NAMALWA (cell line): ENCODE measurements at regions not wholly inside any gene's neighbourhood (a gene's known extent, or its start where the extent isn't known, plus 50 kb on each side); places are given as distances from the start of the nearest gene placed in this dataset.
"Not testable (repeated sequence)": the region's sequence is repeated elsewhere in the genome, so short reads cannot be mapped to it uniquely, and the experiment has no call there.

Source experiments
- DNase-seq: peaks from one replicate; pipeline ENCODE4 v3.0.0-alpha.2; 2015; ENCODE audit warnings: low spot score

DNA sequence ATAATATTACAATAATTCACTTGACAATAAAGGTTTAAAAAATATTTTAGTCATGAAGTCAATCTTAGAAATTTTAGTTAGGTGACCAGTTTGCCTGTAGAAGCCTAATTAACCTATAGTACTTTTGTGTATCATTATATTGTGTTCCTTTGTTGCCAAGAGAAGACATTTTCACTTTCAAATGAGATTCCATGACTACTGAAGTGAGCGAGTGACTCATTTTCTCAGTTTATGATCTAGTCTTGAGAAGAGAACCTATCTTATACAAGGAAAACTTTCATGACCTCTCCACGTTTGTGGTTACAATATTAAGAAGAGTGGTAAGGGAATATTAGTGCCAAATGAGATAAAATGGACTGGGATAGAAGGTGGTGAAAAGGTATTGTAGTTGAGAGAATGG lies 423.9 kb upstream of the CHORDC1 start:
- no peak for DNase-seq

DNA sequence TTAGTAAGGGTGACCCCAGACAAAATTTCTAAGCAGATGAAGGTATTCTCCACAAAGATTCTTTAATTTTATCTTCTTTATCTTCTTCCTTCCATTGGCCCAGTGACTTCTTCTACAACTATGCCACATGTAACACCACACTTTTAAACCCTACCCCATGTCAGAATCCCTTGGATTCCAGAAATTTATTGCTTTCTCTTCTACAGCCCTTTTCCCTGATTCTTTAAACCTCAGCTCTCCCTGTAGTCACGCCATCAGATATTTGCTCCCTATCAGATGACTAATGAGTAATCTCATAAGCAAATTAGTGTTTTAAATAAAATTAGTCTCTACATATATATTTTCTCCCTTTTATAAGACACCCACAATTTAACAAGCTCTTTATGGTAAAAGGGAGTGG lies 423.4 kb upstream of the CHORDC1 start:
- DNase-seq: no peak

GRCh38 chr11:90639461-90639993 lies 416.7 kb upstream of the CHORDC1 start:
- DNase-seq: no peak

GRCh38 chr11:90635886-90636285 lies 413.0 kb upstream of the CHORDC1 start:
- DNase-seq: no peak

- DNase-seq: no peak
These were observed 412.3 kb upstream of the CHORDC1 start for GRCh38 chr11:90635151-90635550.

GRCh38 chr11:90630176-90630575 lies 407.3 kb upstream of the CHORDC1 start:
- DNase-seq: no peak

DNA sequence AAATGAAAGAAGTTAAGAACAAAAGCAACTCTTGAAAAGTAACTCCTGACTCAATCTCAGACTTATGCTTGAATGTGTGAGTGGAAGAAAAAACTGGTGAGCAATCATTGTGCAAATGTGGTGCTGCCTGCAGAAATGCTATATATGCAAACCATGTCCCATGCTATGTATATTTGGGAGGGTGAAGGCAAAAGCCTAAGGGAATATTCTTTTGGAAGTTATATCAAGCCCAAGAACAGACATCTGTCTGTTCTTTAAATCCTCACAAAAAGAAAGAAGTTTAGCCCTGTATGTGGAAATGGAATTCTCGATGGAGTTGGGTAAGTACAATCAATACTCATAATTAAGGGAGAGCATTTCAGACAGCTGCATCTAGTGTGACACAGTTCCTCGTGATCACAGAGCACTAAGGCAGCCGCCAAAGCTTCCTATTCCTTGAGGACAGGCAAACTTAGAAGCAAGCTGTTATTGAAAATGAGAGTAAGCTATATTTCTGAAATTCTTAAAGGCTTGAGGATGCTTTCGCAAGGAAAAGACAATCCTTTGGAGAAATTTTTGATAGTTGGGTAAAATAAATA lies 406.5 kb upstream of the CHORDC1 start:
- DNase-seq: no peak

- DNase-seq: no peak
These were observed 391.5 kb upstream of the CHORDC1 start for GRCh38 chr11:90614318-90614717.

DNA sequence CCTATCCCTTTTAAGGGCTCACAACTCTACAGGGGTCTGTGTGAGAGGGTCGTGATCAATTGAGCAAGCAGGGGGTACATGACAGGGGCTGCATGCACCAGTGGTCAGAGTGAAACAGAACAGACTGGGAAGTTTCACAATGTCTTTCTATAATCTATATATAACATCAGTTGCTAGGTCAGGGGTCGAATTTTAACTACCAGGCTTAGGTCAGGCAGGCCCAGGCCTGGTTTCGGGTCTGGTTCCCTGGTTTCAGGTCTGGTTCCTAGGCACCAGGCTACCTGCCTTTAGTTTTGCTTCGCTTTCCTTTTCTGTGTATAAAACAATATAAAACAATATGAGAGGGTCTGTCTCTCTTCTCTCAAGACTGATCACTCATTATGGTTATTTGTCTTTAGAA lies 390.2 kb upstream of the CHORDC1 start:
- not testable (repeated sequence) for DNase-seq

DNA sequence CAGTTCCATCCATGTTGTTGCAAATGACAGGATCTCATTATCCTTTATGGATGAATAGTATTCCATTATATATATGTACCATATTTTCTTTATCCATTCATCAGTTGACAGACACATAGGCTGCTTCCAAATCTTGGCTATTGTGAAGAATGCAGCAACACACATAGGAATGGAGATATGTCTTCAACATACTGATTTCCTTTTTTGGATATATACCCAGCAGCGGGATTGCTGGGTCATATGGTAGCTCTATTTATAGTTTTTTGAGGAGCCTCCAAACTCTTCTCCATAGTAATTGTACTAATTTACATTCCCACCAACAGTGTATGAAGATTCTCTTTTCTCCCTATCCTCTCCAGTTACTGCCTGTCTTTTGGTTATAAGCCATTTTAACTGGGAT lies 383.9 kb upstream of the CHORDC1 start:
- no peak for DNase-seq

DNA sequence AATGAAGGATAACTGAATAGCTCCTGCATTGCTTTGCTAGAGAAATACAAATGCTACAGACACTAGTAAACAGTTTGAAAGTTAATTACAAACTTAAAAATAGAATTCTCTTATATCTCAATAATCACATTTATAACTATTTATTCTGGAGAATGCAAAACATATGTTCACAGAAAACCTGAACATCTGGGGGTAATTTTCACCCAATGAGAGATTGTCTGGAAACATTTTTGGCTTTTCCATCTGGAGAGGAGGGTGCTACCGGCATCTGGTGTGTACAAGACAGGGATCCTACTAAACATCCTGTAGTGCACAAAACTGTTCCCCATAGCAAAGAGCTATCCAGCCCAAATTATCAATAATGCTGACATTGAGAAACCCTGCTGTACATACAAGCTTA lies 378.4 kb upstream of the CHORDC1 start:
- no peak for DNase-seq

GRCh38 chr11:90594658-90595057 lies 371.8 kb upstream of the CHORDC1 start:
- DNase-seq: peak; percentile 14

GRCh38 chr11:90593099-90593498 lies 370.2 kb upstream of the CHORDC1 start:
- DNase-seq: no peak

- DNase-seq: no peak
These were observed 367.4 kb upstream of the CHORDC1 start for GRCh38 chr11:90590286-90590685.

DNA sequence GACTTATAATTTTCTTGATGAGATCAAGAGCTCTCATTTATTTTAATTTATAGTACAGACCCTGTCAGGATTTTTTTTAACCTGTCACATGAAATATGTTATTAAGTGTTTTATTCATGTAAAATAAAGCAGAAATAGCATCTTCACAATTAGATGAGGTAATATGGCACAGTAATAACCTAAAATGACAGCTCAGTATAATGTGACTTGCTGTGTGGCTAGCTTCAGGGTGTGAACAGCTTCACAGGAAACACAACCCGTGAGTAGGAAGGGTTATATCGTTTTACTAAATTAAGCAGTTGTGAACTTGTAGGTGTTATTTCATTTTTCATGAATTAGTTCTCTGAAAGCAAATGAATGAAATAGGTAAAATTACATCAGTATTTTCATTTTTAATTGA lies 366.9 kb upstream of the CHORDC1 start:
- DNase-seq: no peak

DNA sequence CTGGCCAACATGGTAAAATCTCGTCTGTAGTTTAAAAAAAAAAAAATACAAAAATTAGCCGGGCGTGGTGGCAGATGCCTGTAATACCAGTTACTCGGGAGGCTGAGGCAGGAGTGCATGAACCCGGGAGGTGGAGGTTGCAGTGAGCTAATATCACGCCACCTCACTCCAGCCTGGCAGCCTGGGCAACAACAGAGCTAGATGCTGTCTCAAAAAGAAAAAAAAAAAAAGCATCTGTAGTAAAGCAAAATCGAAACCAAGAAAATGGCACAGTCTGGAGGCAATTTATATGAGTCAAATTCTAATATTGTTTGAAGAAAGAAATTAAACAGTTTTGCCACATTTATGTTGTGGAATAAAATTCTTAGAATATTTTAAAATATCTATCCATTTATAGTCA lies 365.0 kb upstream of the CHORDC1 start:
- DNase-seq: no peak

GRCh38 chr11:90585491-90585890 lies 362.6 kb upstream of the CHORDC1 start:
- DNase-seq: no peak

DNA sequence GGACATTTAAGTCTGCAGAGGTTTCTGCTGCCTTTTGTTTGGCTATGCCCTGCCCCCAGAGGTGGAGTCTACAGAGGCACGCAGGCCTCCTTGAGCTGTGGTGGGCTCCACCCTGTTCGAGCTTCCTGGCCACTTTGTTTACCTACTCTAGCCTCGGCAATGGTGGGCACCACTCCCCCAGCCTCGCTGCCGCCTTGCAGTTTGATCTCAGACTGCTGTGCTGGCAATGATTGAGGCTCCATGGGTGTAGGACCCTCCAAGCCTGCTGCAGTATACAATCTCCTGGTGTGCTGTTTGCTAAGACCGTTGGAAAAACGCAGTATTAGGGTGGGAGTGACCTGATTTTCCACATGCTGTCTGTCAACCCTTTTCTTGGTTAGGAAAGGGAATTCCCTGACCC lies 360.1 kb upstream of the CHORDC1 start:
- not testable (repeated sequence) for DNase-seq

DNA sequence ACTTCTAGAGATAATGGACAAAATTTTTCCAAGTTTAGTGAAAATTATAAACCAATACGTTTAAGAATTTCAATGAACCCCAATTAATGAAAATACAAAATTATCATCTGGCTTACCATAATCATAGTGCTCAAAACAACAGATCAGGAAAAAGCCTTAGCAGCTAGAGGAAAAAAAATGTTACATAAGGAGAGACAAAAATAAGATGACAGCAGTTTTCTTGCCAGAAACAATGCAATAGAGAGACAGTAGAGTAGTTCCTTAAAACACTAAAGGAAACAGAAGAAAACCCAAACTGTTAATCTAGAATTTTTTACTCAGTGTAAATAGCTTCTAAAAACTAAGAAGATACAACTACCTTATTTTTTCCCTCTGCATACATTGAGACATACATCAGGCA lies 341.7 kb upstream of the CHORDC1 start:
- no peak for DNase-seq

- no peak for DNase-seq
These were observed 335.5 kb upstream of the CHORDC1 start for GRCh38 chr11:90558328-90558865.

DNA sequence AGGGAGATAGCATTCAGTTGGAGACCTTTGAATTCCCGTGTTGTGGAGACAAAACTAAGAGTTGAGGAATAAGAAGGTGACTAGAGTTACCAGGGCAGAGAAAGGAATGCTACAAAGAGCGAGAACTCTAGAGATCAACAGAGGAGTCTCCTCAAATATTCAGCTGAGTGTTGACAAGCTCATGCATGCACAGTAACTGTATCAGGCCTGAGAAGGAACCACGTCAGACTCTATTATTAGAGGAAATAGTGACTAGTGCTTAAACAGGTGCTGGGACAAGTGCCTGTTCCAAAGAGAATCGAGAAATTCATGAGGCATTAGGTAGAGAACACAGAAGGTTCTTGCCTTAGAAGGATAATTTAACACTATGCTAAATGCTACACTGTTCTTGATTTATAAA lies 333.8 kb upstream of the CHORDC1 start:
- DNase-seq: peak; percentile 4

GRCh38 chr11:90556026-90556425 lies 333.2 kb upstream of the CHORDC1 start:
- DNase-seq: no peak

DNA sequence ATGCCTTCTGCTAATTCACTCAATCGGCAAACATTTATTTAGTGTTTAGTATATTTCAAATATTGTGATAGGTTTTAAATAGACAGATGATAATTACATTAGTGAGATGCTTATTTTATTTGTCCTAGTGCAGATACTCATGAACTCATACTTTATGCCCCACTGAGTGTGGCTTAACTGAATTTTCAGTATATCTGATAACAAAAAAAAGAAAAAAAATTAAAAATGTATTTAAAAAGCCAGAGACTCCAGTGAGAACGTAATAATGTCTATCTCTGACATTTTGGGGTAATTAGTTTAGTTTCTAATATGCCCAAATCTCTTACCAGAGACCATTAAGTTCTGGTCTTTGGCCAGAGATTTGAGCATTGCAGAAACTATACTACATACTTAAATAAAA lies 332.6 kb upstream of the CHORDC1 start:
- DNase-seq: no peak

- DNase-seq: no peak
These were observed 319.2 kb upstream of the CHORDC1 start for GRCh38 chr11:90542092-90542491.
